HG02642 (cell line): ENCODE measurements at regions not wholly inside any gene's neighbourhood (a gene's known extent, or its start where the extent isn't known, plus 50 kb on each side); places are given as distances from the start of the nearest gene placed in this dataset.
A peak's percentile ranks its signal among the peaks of the same experiment; 100 is the strongest.
"Not testable (repeated sequence)": the region's sequence is repeated elsewhere in the genome, so short reads cannot be mapped to it uniquely, and the experiment has no call there.

Source experiments
- ATAC-seq: cut with Tn5 transposase; IDR thresholded peaks from one replicate; pipeline ENCODE4 v1.9.1; 2021; ENCODE audit warnings: mild to moderate bottlenecking; ENCODE audit not compliant: unreplicated experiment, poor library complexity

DNA sequence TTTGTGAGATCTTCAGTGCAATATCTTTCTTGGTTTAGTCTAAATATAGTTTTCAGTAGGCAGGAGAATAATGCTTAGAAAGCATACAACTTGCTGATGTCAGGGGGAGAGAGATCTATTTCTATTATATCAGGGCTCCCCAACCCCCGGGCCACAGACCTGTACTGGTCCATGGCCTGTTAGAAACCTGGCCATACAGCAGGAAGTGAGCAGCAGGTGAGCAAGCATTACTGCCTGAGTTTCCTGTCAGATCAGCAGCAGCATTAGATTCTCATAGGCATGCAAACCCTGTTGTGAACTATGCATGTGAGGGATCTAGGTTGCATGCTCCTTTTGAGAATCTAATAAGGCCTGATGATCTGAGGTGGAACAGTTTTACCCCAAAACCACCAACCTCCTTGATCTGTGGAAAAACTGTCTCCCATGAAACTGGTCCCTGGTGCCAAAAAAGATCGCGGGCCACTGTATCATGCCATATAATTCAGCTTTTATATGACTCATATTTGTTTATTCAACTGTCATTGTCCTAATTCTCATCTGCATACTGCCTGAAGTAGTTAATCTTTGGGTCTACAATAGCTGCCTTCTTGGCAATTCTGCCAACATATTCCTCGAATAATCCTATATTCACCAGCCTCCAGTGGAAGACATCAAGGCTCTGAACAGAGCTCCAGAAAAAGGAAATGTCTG is 163.6 kb upstream of the DYRK2 start:
- ATAC-seq, result peak; percentile 31

DNA sequence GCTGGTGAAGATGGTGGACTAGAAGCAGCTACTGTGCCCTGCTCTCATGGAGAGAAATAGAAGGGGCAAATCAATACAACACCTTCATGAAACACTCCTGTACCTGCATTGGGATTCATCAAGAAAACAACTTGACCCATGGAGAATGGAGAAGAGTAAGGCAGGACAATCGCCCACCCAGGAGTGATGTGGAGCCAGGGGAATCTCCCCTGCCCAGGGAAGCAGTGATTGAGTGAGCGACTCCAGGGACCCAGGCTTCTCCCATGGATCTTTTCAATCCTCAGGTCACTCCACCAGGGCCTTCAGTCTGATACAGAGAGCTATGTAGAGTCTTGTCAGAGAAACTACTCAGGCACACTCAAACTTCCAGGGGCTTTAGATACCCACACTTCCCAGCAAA is 161.9 kb upstream of the DYRK2 start:
- ATAC-seq, result no peak

DNA sequence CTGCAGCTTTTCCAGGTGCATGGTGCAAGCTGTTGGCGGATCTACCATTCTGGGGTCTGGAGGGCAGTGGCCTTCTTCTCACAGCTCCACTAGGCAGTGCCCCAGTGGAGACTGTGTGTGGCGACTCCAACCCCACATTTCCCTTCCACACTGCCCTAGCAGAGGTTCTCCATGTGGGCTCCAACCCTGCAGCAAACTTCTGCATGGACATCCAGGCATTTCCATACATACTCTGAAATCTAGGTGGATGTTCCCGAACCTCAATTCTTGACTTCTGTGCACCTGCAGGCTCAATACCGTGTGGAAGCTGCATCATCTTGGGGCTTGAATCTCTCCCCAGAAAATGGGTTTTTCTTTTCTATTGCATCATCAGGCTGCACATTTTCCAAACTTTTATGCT is 160.2 kb upstream of the DYRK2 start:
- not testable (repeated sequence) for ATAC-seq

DNA sequence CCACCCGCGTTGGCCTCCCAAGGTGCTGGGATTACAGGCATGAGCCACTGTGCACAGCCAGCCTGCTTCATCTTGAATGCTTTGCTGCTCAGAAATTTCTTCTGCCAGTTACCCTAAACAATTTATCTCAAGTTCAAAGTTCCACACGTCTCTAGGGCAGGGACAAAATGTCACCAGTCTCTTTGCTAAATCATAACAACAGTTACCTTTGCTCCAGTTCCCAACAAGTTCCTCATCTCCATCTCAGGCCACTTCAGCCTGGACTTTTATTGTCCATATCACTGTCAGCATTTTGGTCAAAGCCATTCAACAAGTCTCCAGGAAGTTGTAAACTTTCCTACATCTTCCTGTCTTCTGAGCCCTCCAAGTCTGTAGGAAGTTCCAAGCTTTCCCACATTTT is 159.5 kb upstream of the DYRK2 start:
- no peak for ATAC-seq

DNA sequence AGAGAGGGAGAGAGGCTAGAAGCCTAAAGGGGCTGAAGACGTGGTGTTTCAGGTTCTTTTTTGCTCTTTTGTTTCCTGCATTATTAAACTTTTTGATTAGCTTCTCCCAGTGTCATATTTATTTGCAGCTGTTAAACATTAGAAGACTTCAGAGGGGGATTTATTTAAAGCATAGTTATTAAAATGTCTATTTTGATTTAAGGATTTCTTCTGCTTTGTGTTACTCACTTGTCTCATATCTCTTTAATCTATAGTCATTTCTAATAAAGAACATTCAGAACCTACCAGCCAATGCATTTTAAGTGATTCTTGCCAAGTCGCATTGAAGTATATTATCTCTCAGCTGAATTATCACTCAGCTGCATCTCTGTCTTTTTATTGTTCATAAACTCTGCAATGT is 152.0 kb upstream of the DYRK2 start:
- ATAC-seq, result no peak

DNA sequence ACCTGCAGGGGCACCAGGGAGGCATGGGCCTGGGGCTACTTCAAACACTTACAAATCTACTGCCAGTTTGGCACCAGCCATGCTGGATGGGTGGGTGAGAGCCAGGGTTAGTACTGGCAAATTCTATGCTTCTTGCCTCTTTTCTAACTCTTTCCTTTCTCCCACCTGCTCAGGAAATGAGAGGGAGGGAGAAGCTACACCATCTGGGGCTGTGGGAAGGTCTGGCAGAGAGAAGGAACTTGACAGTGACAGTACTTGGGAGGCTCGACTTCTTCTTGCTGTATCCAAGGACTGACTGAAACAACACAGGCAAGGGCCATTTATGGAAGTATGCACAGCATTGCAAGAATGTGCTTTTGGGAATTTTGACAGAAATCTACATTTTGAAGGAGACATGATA is 149.6 kb upstream of the DYRK2 start:
- ATAC-seq, result no peak

DNA sequence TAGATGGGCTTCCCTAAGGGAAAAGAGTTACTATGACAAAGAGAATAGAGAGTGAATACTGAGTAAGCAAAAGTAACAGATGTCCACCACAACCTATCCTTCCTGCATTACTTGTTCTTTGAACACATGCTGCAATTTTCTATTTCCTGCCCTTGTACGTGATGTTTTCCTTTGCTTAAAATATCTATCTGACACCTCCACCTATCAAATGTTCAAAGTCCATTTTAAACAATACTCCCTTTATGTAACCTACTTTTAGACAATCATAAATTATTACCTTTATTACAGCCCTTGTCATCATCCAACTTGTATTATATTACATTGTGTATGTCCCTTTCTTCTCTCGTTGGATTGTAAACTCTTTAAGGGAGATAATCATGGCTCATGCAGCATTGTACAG is 147.2 kb upstream of the DYRK2 start:
- ATAC-seq, result no peak

DNA sequence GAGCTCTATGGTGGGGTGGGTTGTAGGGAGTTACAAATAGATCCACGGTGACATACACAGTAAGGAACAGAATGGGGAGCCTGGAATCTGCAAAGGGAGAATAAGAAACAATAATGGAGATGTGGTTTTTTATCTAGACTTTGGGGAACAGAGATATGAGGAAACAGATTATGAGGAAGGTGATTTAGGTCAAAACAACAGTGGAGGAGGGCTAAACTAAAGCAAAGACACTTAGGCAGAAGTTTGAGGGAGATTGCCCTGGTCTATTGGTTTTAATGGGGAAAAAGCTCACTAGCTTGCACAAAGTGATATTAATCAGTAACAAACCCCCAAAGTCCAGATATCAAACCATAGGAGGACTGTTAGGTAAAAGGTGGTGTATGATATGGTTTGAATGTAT is 144.5 kb upstream of the DYRK2 start:
- no peak for ATAC-seq

DNA sequence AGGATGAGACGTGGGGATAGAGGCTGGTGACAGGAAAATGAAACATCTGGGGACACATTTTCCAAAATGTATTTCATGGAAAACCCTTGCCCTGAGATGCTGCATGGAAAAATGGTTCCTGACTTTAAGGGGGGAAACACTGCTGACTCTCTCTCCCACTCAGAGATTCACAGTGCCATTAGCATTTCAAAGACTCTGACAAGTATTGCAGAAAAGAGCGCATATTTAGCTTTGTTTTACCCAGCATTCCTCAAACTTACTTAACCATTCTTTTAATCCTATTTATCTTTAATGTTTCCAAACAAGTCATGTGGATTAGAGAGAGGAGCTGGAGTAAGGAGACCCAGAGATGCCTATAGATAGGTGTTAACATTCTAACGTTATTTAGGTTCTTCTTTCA is 141.8 kb upstream of the DYRK2 start:
- no peak for ATAC-seq

DNA sequence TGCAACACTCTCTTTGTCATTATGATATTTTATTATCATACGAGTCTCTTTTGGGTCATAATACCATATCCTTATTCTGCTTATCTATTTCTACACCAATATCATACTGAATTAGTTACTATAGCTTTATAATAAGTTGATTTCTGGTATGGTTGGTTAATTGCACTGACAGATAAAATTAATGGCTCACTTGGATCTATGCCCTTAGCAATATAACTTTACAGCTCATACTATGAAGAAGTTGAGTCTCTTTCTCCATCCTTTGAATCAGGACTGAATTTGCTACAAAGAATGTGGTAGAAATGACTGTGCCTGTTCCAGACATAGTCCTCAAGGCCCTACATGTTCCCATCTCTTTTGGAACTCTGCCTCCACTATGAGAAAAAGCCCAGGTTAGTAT is 139.7 kb upstream of the DYRK2 start:
- ATAC-seq, result no peak

DNA sequence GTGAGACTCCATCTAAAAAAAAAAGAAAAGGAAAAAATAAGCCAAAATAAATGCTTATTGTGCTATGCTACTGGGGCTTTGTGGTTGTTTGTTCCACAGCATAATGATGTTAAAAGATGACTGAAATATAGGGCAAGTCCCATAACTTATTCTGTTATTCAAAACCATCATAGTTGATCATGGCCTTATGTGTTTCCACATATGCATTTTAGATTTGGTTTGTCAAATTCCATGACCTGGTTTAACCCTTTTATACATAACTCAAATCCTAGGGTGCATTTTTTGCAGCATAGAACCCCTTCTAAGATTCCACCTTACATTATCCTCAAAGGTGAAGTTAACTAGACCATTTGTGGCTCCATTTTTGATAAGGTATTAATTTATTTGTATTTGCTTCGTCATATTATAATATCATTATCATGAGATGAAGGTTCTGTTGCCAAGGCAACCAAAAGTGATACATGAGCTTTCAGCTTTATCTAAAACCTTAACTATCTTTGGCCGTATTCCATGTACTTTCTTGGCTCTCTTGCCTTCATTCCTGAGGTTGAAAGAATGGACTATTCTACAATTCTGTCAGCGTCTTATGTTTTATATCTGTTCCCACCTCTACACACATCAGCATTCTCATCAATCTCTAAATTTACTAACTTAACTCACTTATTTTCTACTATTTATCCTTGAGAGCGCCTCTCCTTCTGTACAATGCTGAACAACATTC is 138.7 kb upstream of the DYRK2 start:
- no peak for ATAC-seq

DNA sequence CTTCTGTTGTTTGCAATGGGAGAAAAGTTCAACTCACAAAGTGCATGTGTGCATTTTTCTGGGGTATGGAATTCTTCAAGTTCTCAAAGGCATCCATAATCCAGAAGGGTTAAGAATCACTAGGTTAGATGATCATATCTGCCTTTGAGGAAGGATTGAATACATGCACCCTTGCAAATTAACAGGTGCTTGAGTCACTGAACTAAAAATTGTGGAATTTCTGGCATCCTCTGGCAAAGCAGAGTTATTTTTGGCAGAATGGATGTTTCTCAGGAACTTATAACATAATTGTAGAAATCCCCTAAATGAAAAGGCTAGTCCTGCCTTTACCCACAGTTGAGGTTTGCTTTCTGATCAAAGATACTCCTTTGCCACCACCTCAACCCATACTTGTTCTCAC is 136.5 kb upstream of the DYRK2 start:
- no peak for ATAC-seq

DNA sequence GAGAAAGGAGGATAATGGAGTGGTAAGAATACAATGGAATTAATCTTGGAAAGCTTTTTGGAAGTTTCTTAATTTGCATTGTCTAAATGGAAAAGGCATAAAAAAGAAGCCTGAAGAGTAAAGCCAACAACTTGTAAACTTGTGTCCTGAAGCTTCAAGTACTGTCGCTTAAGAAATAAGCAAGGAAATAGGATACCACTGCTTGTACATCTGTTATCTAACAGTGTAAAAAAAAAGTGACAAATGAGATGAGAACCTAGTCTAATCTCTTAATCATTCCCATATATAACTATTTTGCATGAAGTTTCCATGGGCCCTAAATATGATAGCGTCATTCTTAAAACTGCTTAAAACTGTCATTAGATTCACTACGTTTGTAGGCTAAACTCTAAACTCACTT is 134.0 kb upstream of the DYRK2 start:
- no peak for ATAC-seq

DNA sequence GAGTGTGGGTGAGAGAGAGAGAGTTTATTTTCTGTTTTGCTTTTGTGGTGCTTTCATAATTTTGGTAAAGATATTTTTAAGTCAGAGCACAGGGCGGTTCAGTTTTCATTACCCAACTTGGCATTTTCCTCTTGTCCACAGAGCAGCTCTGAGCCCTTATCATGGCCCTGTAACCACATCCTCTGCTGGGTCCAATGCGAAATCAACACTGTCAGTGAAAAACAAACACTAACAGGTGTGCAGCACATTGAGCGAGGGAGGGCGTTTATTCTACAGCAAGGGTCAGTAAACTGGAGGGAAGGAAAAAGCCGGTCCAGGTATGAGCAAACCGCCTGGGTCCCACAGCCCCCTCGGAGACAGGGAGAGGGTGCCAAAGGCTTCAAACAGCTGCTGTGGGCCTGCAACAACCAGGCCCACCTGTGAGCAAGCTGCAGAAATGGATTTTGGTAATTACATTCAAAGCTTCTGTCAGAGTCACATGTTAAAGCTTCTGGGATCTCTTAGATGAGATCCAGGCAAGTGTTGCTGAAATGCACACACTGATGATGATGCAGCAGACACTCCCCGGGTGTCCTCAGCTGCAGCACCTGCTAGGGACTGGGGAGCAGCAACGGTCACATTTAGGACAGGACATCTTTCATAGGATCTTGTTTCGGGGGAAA is 132.7 kb upstream of the DYRK2 start:
- peak; percentile 86 for ATAC-seq

DNA sequence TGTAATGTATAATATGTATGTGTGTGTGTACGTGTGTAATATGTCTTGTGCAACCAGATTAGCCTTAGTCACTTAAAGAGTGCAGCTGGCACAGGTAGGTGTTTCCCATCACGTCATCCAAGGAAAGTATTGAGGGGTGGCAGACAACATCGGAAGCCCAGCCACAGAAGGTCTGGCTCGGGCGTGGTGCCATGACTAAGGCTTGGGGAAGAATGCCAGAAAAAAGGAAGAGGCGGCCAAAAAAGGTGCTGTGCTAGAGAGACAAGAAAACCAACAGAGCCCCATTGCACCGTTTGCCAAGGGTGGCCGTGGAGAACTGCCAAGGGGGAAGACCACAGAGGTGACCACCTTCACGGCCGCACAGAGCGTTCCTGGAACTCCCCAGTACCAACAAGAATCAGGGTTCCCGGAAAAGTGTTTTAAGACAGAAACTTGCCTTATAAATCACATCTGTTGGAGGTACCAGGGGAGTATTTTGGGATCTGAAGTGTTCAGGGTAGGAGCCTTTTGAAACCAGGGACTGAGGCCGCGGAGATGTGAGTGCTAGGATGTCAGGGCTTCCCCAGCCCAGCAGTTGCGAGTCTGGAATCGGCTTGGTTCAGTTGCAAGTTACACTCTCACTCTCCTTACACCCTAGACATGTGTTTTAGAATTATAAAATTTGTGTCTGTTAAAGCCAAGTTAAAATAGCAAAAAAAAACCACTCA is 131.2 kb upstream of the DYRK2 start:
- ATAC-seq, result no peak

DNA sequence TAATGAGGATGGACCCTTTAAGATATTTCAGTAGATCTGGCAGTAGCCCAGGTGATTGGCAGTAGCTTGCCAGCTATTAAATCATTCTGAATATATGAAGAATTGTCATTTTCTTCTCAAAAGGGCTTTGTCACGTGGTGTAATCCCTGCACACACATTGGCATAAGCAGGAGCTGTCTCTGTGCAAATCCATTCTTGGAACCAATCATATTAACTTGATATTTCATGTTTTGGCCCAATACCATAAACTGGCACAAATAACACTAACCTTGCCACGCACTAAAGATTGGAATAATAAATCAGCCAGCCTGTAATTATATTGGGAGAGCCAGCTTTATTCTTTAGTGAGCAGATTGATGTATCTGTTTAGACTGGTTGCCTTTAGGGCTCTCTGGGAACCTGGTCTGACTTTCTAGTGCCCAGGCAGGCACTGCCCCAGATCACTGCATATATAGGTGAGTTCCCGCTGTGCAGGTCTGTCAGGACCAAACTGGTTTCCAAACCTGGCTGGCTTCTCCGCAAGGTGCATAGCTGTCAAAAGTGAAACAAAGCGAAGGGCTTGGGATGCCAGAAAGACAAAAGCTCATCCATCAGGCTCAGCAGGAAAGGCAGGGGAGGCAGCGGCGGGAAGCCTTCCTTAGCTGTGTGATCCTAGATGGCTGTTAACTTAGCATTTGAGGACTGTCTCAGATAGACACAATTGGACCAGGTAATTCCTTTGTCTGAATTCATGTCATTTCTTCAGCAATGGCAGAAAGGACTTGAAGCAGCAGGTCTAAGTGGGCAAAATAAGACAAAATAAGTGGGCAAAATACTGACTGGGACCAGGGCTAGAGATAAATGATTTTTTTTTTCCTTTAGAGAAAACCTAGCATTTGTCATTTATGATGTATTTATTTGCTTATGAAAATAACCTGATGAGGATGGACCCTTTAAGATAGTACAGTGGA is 128.8 kb upstream of the DYRK2 start:
- ATAC-seq, result no peak

DNA sequence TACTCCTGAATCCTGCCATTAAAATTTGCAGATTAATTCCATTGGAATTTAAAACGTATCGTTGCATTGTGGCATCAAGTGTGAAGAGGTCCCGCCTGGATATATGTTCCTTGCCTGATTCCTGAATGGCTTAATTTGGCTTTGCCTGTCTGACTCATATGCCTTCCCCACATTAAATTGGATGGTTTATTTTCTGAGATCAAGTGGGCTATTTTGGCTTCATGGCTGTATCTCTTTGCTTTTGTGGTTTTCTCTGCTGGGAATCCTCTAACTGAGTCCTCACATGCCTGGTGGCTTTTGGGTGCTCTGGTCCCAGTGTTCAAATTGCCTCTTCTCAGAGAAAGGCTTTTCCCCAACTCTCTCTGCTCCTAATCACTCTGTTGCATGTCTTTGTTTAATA is 127.9 kb upstream of the DYRK2 start:
- ATAC-seq, result no peak

DNA sequence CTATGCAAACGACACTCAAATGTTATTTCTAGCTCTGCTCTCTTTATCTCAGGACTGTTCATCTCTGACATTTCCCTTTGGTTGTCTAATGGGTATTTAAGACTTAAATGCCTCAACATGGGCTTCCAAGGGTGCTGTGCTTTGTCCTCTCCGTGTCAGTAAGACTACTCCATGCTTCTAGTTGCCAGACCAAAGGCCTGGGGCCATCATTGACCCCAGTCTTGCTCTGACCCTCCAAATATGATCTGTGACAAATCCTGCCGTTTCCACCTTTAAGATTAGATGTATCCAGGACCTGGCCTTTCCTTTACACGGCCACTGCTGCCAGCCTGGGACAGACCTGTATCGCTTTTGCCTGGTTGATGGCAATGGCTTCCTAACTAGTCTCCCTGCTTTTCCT is 126.3 kb upstream of the DYRK2 start:
- ATAC-seq, result no peak

DNA sequence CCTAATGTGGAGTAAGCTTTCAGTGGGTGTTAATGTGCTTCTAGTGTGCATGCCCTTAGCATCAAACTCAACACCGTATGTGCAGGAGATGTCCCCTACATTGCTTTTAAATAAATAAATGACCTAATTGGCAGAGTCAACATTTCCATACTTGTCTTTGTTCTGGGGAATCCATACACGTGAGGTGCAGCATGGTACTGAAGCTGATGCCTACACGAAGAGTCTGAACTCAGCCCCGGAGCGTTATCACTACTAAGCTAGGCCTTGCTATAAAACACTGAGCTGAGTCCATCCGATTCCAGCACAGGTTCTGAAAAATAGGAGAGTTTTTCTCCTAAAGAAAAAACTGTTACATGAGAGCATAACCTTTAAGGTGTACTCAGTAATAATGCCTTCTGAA is 125.0 kb upstream of the DYRK2 start:
- ATAC-seq, result no peak
